ENCODE measurements at regions not wholly inside any gene's neighbourhood (a gene's known extent, or its start where the extent isn't known, plus 50 kb on each side); places are given as distances from the start of the nearest gene placed in this dataset.

GRCh38 chr2:144233733-144234541 is 286.0 kb downstream of the ZEB2 start:
- no peaks in the 10 kb centered on the region for H3K27me3 ChIP-seq (ENCODE audit: low read length)
- peaks cover 19% of the 10 kb centered on the region for H3K79me2 ChIP-seq (ENCODE audit: insufficient read depth, low read length)
- no peak overlapping the region for H3K4me2 ChIP-seq (ENCODE audit: low read depth, low read length, poor library complexity, severe bottlenecking)
- no peaks in the 10 kb centered on the region for H3K36me3 ChIP-seq (ENCODE audit: low read length)
- H4K20me1 ChIP-seq (ENCODE audit: low read depth, low read length): no peaks in the 10 kb centered on the region
- H3K9me2 ChIP-seq (replicated peaks; ENCODE audit: insufficient read depth, low read length): no peaks in the 10 kb centered on the region
- H3K27ac ChIP-seq (ENCODE audit: low read depth, low read length): 0 out of 2 replicates have a peak overlapping the region, but pooled peaks have one; percentile 7
- no peak for TF ChIP-seq EZH2phosphoT487 (conservative IDR thresholded peaks at IDR 0.05; ENCODE audit: low read length)
- no peak for TF ChIP-seq CTCF (IDR thresholded peaks at IDR 0.05; ENCODE audit: insufficient read depth, low read length, poor library complexity, severe bottlenecking)
- no peaks in the 10 kb centered on the region for H3K9me3 ChIP-seq (ENCODE audit: insufficient read depth, low read length)
- H2AFZ ChIP-seq (ENCODE audit: low read depth, low read length, severe bottlenecking): no peak overlapping the region
- no peak overlapping the region for H3K4me3 ChIP-seq (ENCODE audit: insufficient read depth, low read length, poor library complexity, severe bottlenecking)
- H3K9ac ChIP-seq (ENCODE audit: low read length): no peak overlapping the region
- peaks cover 11% of the 10 kb centered on the region for H3F3A ChIP-seq (ENCODE audit: insufficient read depth)

DNA sequence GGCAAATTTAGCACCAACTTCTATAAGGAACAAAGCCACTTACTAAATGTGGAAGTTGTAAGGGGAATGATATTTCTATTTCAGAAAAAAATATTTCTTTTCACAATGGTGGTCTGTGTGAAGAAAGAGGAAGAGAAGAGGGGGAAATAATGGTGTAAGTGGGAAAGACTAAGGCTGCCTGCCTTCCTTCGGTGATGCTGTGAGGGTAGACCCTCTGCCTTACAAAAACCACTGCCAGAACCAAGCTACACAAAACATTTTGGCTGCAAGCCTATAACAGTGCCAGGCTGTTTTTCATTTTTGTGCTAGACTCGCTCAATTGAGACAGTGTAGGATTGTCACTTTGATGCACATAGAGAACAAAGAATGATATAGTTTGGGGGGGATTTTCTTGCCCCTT is 286.6 kb downstream of the ZEB2 start:
- H4K20me1 ChIP-seq (ENCODE audit: low read depth, low read length): no peaks in the 10 kb centered on the region
- no peak overlapping the region for H2AFZ ChIP-seq (ENCODE audit: low read depth, low read length, severe bottlenecking)
- peaks cover 13% of the 10 kb centered on the region; the same call in 1 of the 2 replicates for H3K79me2 ChIP-seq (ENCODE audit: insufficient read depth, low read length)
- H3K9ac ChIP-seq (ENCODE audit: low read length): no peak overlapping the region
- no peaks in the 10 kb centered on the region for H3K36me3 ChIP-seq (ENCODE audit: low read length)
- no peak for TF ChIP-seq CTCF (IDR thresholded peaks at IDR 0.05; ENCODE audit: insufficient read depth, low read length, poor library complexity, severe bottlenecking)
- H3K9me3 ChIP-seq (ENCODE audit: insufficient read depth, low read length): no peaks in the 10 kb centered on the region
- no peak overlapping the region for H3K4me3 ChIP-seq (ENCODE audit: insufficient read depth, low read length, poor library complexity, severe bottlenecking)
- 0 out of 2 replicates have a peak, but pooled peaks cover 7% of the 10 kb centered on the region for H3F3A ChIP-seq (ENCODE audit: insufficient read depth)
- no peak overlapping the region for H3K27ac ChIP-seq (ENCODE audit: low read depth, low read length)
- H3K9me2 ChIP-seq (replicated peaks; ENCODE audit: insufficient read depth, low read length): no peaks in the 10 kb centered on the region
- H3K4me2 ChIP-seq (ENCODE audit: low read depth, low read length, poor library complexity, severe bottlenecking): no peak overlapping the region
- no peaks in the 10 kb centered on the region for H3K27me3 ChIP-seq (ENCODE audit: low read length)

GRCh38 chr2:144230448-144231085 is 289.4 kb downstream of the ZEB2 start:
- Histone ChIP-seq H3F3A (ENCODE audit: insufficient read depth) (0 out of 2 replicates have a peak, but pooled peaks cover 7% of the 10 kb centered on the region), H3K4me2 (ENCODE audit: low read depth, low read length, poor library complexity, severe bottlenecking) (peak overlapping the region; percentile 49), H3K9me3 (ENCODE audit: insufficient read depth, low read length) (no peaks in the 10 kb centered on the region), H3K4me3 (ENCODE audit: insufficient read depth, low read length, poor library complexity, severe bottlenecking) (no peak overlapping the region), H3K9me2 (replicated peaks; ENCODE audit: insufficient read depth, low read length) (no peaks in the 10 kb centered on the region), H2AFZ (ENCODE audit: low read depth, low read length, severe bottlenecking) (no peak overlapping the region), H3K36me3 (ENCODE audit: low read length) (no peaks in the 10 kb centered on the region), H3K79me2 (ENCODE audit: insufficient read depth, low read length) (0 out of 2 replicates have a peak, but pooled peaks cover 4% of the 10 kb centered on the region), H4K20me1 (ENCODE audit: low read depth, low read length) (no peaks in the 10 kb centered on the region), H3K27me3 (ENCODE audit: low read length) (no peaks in the 10 kb centered on the region), H3K9ac (ENCODE audit: low read length) (peak overlapping the region; percentile 20; the same call in 1 of the 2 replicates), H3K27ac (ENCODE audit: low read depth, low read length) (peak overlapping the region; percentile 35; the same call in 1 of the 2 replicates)
- no peak for TF ChIP-seq EZH2phosphoT487 (conservative IDR thresholded peaks at IDR 0.05; ENCODE audit: low read length)
- TF ChIP-seq CTCF (IDR thresholded peaks at IDR 0.05; ENCODE audit: insufficient read depth, low read length, poor library complexity, severe bottlenecking): no peak

Measured in SU-DHL-6 (cell line).